HG03442 (cell line): ENCODE measurements at regions not wholly inside any gene's neighbourhood (a gene's known extent, or its start where the extent isn't known, plus 50 kb on each side); places are given as distances from the start of the nearest gene placed in this dataset.

Experiments
- ATAC-seq: cut with Tn5 transposase; IDR thresholded peaks from one replicate; pipeline ENCODE4 v1.9.1; 2021; ENCODE audit warnings: mild to moderate bottlenecking, moderate library complexity; ENCODE audit not compliant: unreplicated experiment

DNA sequence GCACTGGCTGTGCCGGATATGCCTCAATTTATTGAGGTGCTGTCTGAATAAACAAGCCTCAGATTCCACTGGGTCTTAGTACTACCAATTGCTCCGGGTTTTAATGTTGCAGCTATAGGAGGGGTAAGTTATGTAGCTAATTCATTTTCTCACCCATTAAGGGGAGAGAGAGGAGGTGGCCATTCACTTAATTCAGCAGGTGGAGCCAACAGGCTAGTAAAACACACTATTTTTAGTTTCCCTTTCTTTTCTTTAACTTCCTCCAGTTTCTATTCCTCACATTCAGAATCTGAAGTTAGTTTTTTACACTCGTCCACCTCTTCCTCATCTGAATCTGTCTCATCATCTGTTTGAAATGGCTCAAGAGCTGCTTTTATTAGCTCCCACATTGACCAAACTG is 105.6 kb upstream of the CDH10 start:
- ATAC-seq, result no peak

DNA sequence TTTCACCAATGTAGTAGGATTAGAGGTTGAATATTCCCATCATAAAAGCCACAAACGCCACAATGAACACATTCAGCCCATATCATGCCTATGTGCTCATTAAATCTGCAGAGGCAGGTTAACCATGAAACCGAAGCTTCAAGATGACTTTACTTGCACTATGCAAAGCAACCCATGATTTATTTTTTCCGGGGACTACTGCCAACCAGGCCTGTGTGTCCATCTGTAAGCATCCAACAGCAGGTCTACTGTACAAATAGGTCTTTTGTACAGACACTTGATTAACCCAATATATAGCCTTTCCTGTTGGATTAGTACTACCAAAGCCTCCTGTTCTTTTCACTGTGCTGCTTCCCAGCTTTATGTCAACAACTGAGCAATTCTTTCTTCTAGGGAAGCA is 104.9 kb upstream of the CDH10 start:
- ATAC-seq, result no peak

DNA sequence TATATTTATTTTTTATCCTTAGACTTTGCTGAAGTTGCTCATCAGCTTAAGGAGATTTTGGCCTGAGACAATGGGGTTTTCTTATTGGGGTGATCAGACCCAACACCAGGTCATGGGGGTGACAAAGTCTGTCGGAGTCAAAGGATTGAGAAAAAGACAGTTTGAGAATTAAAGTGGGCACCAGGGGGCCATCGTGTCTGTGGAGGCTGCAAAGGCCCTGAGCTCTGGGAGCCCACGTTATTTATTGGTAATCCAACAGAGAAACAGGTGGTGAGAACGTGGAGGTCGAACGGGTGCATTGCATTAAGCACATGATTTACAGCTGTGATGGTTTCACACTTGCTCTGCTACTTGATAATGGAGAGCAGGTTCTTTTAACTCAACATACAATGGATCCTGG is 102.5 kb upstream of the CDH10 start:
- ATAC-seq, result no peak

DNA sequence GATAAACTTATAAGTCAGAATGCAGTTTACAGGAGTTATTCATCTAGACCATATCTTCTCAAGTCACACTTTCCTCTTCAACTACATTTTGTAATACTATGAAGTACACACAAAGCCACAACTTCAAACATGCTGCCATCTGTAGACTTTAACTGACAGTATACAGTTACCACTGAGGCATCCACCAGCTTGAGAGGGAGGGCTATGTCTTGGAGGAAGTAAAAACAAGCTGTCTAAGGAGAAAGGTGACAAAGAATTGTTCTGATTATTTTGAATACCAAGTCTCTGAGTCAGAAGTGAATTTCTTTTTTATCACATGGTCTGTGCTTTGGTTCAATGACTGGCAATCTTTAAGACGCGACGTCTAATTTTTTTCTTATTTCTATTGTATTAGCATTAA is 97.6 kb upstream of the CDH10 start:
- ATAC-seq, result no peak

DNA sequence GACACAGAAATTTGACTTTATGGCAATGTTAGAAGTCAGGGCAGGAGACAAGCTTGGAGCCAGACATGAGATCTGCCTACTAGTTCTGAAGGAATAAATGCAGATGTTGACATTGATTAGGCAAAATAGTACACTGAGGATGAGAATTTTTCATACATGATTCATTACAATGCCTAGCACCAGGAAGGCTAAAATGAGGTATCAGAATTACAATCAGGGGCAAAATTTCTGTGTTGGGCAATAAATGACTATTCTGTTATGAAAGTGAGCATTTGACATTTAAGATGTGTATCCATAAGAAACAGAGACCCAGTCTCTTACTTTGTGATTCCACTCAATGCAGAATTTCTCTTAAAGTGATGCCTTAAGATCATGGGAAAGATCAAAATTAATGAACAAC is 92.4 kb upstream of the CDH10 start:
- ATAC-seq, result no peak

DNA sequence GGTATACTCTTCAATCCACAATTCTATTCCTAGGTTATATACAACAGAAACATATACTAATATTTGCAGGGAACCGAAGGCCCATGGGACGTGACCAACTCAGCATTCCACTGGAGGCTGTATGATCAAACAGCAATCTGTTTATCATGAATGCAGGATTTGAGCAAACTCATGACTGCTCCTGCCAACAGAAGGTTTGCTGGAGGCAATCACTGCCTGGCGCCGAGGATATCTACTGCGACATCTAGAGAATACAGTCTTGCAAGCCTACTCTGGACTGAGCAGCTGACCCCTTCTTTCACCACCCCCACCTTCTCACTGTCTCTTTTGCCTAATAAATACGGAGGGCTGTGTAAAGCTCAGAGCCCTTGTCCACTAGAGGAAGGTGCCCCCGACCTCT is 90.5 kb upstream of the CDH10 start:
- ATAC-seq, result no peak

DNA sequence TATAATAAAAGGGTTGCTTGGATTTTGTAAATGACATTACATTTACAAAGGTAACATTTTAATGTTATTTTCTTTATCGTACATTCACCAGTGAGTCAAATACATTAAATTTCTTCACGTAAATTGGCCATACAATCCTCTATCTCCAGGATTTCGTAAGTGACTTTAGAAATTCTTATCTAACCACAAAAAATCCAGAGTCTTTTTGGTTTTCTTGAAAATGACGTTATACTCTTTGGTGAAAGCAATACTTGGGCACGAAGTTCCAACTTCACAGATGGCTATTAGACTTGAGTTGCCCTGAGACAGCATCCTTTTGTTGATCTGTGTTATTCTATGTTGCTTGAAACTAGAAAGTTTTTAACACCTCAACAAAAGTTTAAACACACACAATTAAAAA is 87.4 kb upstream of the CDH10 start:
- no peak for ATAC-seq

DNA sequence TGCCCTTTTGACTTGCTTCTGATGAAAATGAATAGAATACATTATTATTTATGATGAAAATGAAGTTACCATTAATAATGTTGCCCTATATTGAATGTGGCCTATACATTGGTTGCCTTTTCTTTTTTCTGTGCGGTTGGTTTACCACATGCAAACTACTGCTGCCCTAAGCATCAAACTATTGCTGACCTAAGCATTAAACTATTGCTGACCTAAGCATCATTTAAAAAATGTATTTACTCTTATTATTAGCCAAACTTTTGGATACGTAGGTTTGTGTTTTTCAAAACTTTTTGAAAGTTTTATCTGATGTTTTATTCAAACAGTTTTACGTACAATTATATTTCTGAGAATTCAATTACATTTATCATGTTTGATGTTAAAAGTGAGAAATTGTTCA is 76.0 kb upstream of the CDH10 start:
- no peak for ATAC-seq

DNA sequence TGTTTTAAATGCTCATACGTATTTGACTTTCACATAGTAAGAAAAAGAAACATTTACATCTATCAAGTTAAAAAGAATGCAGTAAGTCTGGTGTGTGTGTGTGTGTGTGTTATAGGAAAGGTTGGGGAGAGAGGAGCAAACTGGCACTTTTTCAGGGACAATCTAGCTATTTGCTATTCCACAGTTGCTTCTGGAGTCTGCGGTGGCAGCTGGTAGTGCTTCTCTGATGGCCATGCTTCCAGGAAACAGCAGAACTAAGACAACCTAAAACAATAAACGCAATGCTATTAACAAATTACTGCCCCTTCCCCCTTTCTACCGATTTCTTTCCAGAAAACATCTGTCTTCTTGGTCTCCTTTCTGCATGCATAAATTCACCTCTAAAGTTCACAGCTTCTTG is 70.0 kb upstream of the CDH10 start:
- ATAC-seq, result no peak

DNA sequence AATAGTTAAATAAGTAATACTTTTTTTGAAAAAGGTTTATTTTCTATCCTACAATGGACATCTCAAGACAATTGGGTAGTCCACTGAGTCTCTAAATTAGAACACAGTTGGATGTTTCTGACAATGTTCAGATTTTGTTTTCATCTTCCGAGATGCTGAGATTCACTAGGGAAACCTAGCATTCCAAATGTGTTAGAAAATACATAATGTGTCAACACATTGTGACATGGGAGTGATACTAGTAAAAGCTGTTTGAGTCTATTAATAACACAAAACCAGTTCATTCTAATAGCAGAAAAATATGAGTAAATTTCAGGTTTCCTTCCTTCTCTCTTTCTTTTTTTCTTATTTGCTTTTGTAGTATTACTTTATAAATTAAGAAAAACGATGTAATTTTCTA is 68.2 kb upstream of the CDH10 start:
- ATAC-seq, result no peak

DNA sequence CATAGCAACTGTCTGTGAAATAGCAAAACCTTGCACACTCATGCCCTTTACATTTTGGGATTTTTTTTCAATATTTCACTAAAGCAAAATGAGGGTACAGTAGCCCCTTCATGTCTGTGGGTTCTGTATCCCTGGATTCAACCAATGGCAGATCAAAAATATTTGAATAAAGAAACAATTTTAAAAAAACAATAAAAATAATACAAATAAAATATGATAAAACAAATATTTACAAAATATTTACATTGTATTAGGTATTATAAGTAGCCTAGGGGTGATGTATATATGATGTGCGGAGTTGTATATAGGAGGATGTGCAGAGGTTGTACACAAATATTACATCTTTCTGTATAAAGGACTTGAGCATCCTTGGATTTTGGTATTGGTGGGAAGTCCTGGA is 67.3 kb upstream of the CDH10 start:
- no peak for ATAC-seq

DNA sequence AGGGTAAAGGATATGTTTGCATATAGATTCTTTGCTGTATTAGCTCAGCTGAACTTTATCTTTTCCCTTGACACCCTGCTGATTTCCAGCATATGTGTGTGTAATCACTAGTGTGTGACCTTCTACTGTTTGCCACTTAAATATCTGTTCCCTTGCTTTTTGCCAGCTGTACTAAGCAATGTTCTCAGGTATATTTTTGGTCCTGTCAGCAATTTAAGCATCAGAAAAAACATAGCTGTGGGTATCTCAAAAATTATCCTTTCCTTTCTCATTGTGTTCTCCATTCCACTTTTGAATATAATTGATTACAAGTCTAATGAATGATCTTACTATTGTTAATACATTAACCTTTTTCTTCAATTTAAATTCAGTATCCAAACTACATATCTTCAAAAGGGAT is 59.2 kb upstream of the CDH10 start:
- no peak for ATAC-seq
